ENCODE measurements at regions not wholly inside any gene's neighbourhood (a gene's known extent, or its start where the extent isn't known, plus 50 kb on each side); places are given as distances from the start of the nearest gene placed in this dataset.

DNA sequence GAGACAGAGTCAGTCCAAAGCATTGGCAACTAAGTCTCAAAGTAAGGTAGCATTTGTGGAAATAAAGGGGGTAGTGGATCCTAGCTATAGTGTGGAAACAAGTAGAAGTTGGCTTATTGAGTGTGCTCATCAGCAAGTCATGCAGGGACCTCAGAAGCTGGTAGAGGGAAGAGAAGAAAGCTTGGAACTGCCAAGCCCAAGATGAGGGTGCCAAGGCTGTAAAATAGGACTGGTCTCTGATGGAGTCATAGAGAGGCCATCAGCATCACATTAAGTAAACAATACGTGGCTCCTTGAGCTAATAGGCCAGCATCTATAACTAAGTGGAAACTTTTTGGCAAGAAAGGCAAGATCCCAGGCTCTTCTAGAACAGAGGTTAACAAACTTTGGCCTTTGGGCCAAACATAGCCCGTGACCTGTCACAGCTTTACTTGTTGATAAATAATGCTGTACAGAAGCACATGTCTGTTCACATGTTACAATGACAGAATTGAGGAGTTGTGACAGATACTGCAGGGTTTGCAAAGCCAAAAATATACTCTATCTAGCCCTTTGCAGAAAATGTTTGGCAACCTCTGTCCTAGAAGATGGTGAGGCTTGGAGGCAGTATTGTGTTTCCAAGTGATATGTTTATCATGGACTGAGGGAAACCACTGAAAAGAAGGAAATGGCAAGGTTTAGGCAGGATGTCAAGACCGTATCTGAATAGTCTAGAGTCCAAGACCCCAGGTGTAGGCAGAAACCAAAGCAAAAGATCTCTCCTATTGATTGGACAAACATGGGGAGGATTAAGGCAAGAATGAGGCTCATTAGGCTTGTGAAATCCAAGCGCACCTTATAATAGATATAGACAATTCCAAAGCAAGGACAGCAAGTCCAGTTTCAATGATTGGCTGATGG, 62.5 kb upstream of the CD44 start:
- in situ Hi-C loops (cut with MboI; ENCODE audit: low sequenced_read_pairs): loop anchor here (25.0 kb wide), 1 partner anchor 311 kb away; no protein-coding TSS in a partner anchor

DNA sequence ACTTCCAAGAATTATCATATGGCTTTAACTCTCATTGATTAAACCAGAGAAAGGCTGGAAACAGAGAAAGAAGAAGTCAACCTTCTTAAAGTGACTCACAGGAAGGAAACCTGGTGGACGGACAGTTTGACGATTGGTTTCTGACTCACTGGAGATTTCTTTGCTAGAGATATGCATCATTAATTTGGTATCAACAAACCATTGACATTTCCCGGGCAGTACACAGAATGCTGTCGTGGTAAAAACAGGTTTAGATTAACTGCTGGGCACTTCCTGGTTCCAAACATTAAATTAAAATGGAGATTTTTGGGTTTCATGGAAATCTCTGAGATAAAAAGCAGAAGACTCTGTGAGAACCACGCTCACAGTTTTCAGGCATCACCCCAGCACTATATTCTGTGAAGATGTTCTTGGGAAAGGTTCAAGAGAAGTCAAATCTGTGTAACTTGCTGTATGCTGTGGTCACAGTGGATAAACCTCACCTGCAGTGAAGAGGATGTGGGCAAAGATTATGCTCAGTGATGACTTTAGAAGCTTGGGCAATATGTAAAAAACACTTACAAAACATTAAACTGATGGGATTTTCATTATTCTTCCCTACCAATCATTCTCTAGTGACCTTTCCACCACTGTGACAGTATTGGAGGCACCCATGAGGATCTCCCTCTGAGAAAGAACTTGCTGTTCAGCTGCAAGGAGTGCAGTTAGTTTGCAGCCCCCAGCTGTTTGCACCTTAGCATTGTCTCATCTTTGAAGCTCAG, 61.1 kb upstream of the CD44 start:
- in situ Hi-C loops (cut with MboI; ENCODE audit: low sequenced_read_pairs): loop anchor here (25.0 kb wide), 1 partner anchor 309 kb away; no protein-coding TSS in a partner anchor

DNA sequence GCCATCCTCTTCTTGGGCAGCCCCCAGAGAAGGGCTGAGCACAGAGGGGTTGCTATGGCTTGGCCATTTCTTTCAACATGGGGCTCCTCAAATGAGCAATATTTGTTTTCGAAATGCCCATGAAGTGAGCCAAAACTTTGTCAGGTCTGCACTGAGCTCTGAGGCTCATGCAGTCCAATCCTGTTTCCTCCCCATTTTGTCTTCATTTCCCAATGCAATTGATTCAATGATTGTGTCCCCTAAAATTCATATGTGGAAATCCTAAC, 60.6 kb upstream of the CD44 start:
- in situ Hi-C loops (cut with MboI; ENCODE audit: low sequenced_read_pairs): loop anchor here (25.0 kb wide), 1 partner anchor 309 kb away; no protein-coding TSS in a partner anchor

DNA sequence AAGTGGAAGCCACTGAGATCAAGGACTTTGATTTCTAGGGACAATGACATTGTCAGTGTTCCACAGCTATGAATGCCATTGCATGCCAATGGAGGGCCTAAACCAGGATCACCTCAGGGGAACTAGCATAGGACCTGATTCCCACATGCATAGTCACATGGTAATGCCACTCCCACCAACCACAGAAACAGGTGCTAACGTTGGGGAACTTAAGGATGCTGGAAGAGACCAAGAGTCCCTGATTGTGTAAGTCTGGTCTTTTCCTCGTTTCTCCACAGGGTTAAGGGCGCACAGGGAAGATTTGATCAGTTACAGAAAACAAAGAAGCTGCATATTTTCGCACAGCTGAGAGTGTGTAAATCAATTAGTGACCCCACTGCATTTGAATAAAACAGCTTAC, 59.4 kb upstream of the CD44 start:
- in situ Hi-C loops (cut with MboI; ENCODE audit: low sequenced_read_pairs): loop anchor here (25.0 kb wide), 1 partner anchor 308 kb away; no protein-coding TSS in a partner anchor

DNA sequence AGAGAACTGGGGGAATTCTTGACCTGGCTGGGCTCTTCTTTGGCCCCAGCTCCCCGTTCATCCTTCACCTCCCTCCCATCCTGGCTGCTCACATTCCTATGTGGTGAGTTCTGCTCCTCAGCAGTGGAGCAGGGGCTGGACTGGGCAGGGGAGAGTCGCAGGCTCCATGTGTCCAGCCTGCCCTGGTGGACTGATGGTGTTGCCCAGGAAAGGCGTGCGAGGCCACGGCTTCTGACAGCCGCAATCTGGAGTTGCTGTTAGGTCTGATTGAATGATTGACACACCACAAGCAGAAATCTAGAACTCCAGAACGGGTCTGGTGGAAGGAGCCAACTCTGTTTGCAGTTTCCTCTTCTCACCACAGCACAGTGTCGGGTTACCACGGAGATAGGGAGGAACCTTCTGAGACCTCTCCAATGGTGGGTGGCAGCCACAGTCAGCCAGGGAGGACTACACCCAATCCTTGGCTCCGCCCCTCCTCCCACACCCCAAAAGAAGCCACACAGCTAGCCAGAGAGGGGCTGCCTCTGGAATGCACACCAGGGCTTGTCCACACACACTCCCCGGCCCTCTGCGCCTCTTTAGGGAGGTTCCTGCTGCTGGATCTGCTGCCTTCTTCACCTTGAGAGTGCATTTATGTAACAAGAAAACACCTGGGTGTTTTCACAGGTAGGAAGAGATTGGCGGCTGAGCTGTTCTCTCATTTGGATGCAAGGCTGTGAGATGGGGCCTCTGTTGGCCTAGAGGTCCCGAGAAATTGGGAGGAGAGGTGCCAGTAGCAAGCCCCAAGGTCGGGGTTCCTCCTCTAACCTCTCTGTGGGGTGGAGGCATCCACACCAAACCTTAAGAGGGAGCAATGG, 56.4 kb upstream of the CD44 start:
- in situ Hi-C loops (cut with MboI; ENCODE audit: low sequenced_read_pairs): loop anchor here (25.0 kb wide), 1 partner anchor 305 kb away; no protein-coding TSS in a partner anchor

DNA sequence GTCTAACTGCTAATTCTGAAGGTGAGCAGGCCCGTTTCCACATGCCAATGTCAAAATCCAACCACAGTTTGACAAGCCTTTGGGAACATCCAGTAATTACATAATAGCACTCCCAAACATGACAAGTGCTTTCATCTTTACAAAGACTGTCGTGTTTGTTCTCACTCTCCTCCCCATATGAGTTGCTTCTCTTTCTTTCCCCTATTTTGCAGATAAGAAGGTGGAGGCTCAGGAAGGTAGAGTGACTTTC, 55.9 kb upstream of the CD44 start:
- in situ Hi-C loops (cut with MboI; ENCODE audit: low sequenced_read_pairs): loop anchor here (25.0 kb wide), 1 partner anchor 304 kb away; no protein-coding TSS in a partner anchor

DNA sequence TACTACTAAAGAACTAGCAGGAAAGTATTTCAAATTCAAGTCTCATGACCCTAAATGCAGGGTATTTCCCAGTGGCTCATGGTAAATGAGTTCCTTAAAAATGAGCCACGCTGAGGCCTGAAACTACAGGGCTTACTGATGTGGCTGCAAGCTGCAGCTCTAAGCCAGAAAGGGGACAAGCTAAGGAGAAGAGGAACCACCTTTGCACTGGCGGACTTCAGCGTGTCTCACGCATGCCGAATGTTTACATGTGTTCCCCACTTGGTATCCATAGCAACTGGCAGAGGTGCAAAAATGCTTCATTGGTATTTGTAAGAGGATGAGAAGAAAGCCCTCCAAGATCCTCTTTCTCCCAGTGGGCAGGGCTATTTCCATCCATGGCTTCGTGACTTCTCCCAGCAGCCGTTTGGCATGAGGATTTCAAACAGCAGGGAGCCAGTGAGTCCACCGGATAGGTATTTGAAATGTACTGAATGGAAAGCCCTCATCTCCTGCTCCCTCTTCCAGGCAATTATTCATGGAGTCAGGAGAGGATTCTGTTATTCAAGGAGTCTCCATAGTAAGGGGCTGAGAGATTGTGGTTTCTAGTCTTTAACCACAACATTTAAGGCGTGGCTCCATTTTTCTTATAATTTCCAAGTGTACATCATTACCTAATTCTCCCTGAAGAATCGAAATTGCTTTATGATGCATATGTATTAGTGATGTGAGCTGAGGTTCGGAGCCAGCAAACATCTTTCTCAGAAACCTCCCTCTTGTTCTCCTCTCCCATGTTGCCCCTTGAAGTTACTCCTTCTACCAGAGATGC, 55.3 kb upstream of the CD44 start:
- in situ Hi-C loops (cut with MboI; ENCODE audit: low sequenced_read_pairs): loop anchor here (25.0 kb wide), 1 partner anchor 304 kb away; no protein-coding TSS in a partner anchor

DNA sequence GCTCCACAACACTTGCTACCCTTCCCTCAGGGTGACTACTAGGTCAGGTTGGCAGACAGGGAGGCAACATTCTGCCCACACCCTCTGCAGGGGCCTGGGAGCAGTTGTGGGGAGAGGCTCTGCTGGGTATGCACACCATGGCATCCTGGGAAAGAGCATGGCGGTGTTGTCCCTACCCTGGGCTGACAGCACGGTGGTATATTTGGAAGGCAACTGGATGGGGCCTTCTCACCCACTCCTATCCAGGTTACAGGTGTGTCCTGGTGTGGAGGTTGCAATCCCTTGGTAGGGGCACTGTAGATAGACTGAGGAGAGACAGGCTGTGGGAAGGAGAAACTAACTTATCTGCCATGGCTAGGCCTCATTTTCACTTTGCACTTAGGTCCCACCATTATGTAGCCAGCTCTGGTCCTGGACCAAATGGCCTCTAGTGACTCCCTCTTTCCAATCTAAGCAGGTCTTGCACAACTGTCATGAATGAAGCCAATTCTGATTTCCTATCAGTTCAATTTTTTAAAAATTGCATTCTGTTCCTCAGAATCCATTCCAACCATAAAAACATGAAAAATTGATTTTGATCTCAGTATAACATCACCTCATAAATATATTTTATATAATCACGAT, 54.0 kb upstream of the CD44 start:
- in situ Hi-C loops (cut with MboI; ENCODE audit: low sequenced_read_pairs): loop anchor here (25.0 kb wide), 1 partner anchor 302 kb away; no protein-coding TSS in a partner anchor

DNA sequence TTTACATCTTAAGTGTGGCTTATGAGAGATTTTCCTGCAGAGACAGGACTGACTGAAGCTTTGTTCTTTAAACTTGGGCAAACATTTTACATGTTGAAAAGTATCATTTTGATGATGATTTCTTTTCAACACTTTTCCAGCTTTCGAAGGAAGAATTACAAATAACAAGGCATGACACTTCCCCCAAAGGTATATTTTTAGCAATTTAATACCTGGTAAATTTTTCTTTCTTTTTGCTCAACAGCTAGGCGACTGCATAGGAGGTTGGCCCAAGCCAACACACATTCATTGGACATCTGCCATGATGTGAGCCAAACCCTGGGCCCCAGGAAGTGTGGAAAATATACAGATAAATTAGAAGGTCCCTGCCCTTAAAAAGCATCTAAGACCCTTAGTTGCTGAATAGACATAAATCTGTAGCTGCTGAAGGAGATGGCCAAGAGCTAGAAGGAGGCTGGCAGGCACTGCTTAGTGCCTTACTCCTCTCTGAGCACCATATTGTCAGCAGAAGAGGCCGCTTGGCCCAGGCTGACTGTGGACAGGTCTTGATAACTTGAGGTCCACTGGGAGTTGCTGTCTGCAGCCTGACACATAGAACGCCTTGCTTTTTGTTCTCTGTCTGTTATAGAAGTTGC, 53.3 kb upstream of the CD44 start:
- in situ Hi-C loops (cut with MboI; ENCODE audit: low sequenced_read_pairs): loop anchor here (25.0 kb wide), 1 partner anchor 302 kb away; no protein-coding TSS in a partner anchor

DNA sequence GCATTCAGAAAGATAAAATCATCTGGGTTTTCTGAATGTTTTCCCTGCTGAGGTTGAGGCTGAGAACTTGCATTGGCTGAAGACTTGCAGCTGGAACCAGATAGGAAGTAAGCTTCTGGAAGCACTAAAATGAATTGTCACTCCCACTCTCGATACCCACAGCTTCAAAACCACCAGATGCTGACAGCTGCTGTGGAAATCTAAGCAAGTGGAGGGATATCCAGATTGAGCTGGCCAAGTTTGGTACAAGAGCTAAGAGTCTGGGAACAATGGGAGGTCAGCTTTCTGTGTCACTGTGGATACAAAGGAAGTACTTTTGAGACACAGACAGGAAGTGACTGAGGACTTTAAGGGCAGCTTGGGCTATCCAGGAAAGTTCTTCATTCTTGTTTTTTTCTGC, 51.3 kb upstream of the CD44 start:
- in situ Hi-C loops (cut with MboI; ENCODE audit: low sequenced_read_pairs): loop anchor here (25.0 kb wide), 1 partner anchor 300 kb away; no protein-coding TSS in a partner anchor

DNA sequence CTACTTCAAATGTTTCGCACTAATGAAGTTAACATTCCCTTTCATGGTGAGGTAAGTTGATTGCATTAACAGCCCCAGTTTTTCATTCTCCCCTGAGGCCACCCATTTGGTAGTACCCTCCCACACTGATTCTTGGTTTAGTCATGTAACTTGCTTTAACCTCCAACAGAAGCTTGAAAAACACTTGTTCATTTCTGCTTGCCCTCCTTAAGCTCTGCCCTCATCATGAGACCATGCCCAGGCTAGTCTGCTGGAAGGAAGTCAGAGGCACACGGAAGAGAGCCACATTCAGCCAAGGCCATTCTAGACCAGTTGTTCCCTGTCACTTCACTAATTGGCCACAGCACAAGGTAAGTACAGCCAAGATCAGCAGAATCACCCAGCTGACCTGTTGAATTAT, 50.7 kb upstream of the CD44 start:
- in situ Hi-C loops (cut with MboI; ENCODE audit: low sequenced_read_pairs): loop anchor here (25.0 kb wide), 1 partner anchor 299 kb away; no protein-coding TSS in a partner anchor

DNA sequence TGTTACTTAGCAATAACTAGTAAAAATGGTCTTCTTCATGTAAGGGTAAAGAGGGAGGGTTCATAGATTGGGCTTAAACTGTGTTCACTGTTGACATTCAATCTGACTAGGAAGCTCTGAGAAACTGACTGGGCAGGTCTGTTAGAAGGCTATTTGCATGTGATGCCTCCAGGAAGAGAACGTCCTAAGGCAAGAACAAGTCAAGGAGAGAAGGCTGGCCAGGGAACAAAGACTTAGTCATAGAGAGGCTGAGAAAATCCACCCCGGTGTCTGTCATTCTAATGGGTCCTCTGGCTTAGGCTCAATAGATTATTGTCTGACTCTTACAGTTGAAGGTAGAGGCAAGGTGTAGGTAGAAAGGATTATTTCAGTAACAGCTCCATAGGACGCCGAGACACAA, 50.3 kb upstream of the CD44 start:
- in situ Hi-C loops (cut with MboI; ENCODE audit: low sequenced_read_pairs): loop anchor here (25.0 kb wide), 1 partner anchor 299 kb away; no protein-coding TSS in a partner anchor

All from HL-60/S4 treated with phorbol 12-myristate 13-acetate at 8.2 ng/mL for 4 days and 3 days (cell line).